KMS-11 (cell line): ENCODE measurements at regions not wholly inside any gene's neighbourhood (a gene's known extent, or its start where the extent isn't known, plus 50 kb on each side); places are given as distances from the start of the nearest gene placed in this dataset.

Experiments
- H2AFZ ChIP-seq: fragments of 200-600 bp; sonication (generic); 2 replicates; pipeline ENCODE4 v1.6.1; 2016; ENCODE audit warnings: antibody characterized with exemption, mixed run types, low read depth
- H3K27ac ChIP-seq: fragments of 200-600 bp; sonication (generic); 2 replicates; pipeline ENCODE4 v1.6.1; 2016; ENCODE audit warnings: mild to moderate bottlenecking, mixed run types
- H3K27me3 ChIP-seq: fragments of 200-600 bp; sonication (generic); 2 replicates; pipeline ENCODE4 v1.6.1; 2017; ENCODE audit warnings: mild to moderate bottlenecking, low read depth, mixed run types, moderate library complexity; ENCODE audit not compliant: insufficient read depth
- H3K36me3 ChIP-seq: fragments of 200-600 bp; sonication (generic); 2 replicates; pipeline ENCODE4 v1.6.1; 2017; ENCODE audit warnings: mild to moderate bottlenecking, mixed run types; ENCODE audit not compliant: insufficient read depth
- H3K4me1 ChIP-seq: fragments of 200-600 bp; sonication (generic); 2 replicates; pipeline ENCODE4 v1.6.1; 2016; ENCODE audit warnings: mild to moderate bottlenecking, low read depth, mixed run types; ENCODE audit not compliant: poor library complexity, severe bottlenecking
- H3K4me2 ChIP-seq: fragments of 200-600 bp; sonication (generic); 2 replicates; pipeline ENCODE4 v1.7.0; 2016; ENCODE audit warnings: mild to moderate bottlenecking, mixed run types
- H3K4me3 ChIP-seq: fragments of 200-600 bp; sonication (generic); IDR thresholded peaks from 2 replicates; pipeline ENCODE4 v1.6.1; 2017; ENCODE audit warnings: low read depth, low read length, mixed read lengths; ENCODE audit not compliant: insufficient read depth
- H3K79me2 ChIP-seq: fragments of 200-600 bp; sonication (generic); 2 replicates; pipeline ENCODE4 v1.6.1; 2016; ENCODE audit warnings: low read depth, mixed run types; ENCODE audit not compliant: insufficient read depth
- H3K9ac ChIP-seq: fragments of 200-600 bp; sonication (generic); 2 replicates; pipeline ENCODE4 v1.6.1; 2016; ENCODE audit warnings: mild to moderate bottlenecking, mixed run types
- H4K20me1 ChIP-seq: fragments of 200-600 bp; sonication (generic); 2 replicates; pipeline ENCODE4 v1.6.1; 2016; ENCODE audit warnings: mild to moderate bottlenecking, mixed run types; ENCODE audit not compliant: insufficient read depth
- CTCF ChIP-seq: fragments of 200-600 bp; sonication (generic); conservative IDR thresholded peaks from 2 replicates; pipeline ENCODE4 v1.6.1; 2017; ENCODE audit warnings: low read depth, mild to moderate bottlenecking, antibody characterized with exemption, low read length, moderate library complexity, mixed read lengths

- H3K4me2 ChIP-seq: no peak overlapping the region
- H3K27ac ChIP-seq: no peak overlapping the region
These were observed 88.5 kb upstream of the COL5A2 start for GRCh38 chr2:189267925-189268579.

GRCh38 chr2:189268763-189269162 is 89.2 kb upstream of the COL5A2 start:
- H3K27ac ChIP-seq: no peak overlapping the region
- no peak for TF ChIP-seq CTCF
- H3K27me3 ChIP-seq: no peaks in the 10 kb centered on the region
- H3K4me3 ChIP-seq: no peak overlapping the region
- H3K9ac ChIP-seq: no peak overlapping the region
- no peak overlapping the region for H2AFZ ChIP-seq
- no peak overlapping the region for H3K4me2 ChIP-seq
- no peaks in the 10 kb centered on the region for H3K36me3 ChIP-seq
- no peaks in the 10 kb centered on the region for H3K79me2 ChIP-seq
- no peaks in the 10 kb centered on the region for H4K20me1 ChIP-seq
- H3K4me1 ChIP-seq: no peaks in the 10 kb centered on the region

More at GRCh38 chr2:189267925-189268579, 88.5 kb upstream of the COL5A2 start:
- Histone ChIP-seq H3K4me3 (no peak overlapping the region), H3K27me3 (no peaks in the 10 kb centered on the region), H2AFZ (no peak overlapping the region), H3K79me2 (no peaks in the 10 kb centered on the region), H4K20me1 (no peaks in the 10 kb centered on the region), H3K36me3 (no peaks in the 10 kb centered on the region), H3K9ac (no peak overlapping the region), H3K4me1 (no peaks in the 10 kb centered on the region)
- no peak for TF ChIP-seq CTCF

GRCh38 chr2:189273734-189274133 is 94.2 kb upstream of the COL5A2 start:
- no peak overlapping the region for H3K4me3 ChIP-seq
- H3K27me3 ChIP-seq: no peaks in the 10 kb centered on the region
- H3K27ac ChIP-seq: no peak overlapping the region
- H3K79me2 ChIP-seq: no peaks in the 10 kb centered on the region
- no peak for TF ChIP-seq CTCF
- H3K9ac ChIP-seq: no peak overlapping the region
- no peak overlapping the region for H2AFZ ChIP-seq
- no peaks in the 10 kb centered on the region for H3K4me1 ChIP-seq
- no peaks in the 10 kb centered on the region for H4K20me1 ChIP-seq
- H3K4me2 ChIP-seq: no peak overlapping the region
- no peaks in the 10 kb centered on the region for H3K36me3 ChIP-seq

- H4K20me1 ChIP-seq: no peaks in the 10 kb centered on the region
- no peak for TF ChIP-seq CTCF
- H3K79me2 ChIP-seq: no peaks in the 10 kb centered on the region
- H3K27ac ChIP-seq: no peak overlapping the region
- no peaks in the 10 kb centered on the region for H3K36me3 ChIP-seq
- H3K4me3 ChIP-seq: no peak overlapping the region
- H3K4me2 ChIP-seq: no peak overlapping the region
- no peaks in the 10 kb centered on the region for H3K27me3 ChIP-seq
- no peak overlapping the region for H2AFZ ChIP-seq
- no peak overlapping the region for H3K9ac ChIP-seq
- H3K4me1 ChIP-seq: no peaks in the 10 kb centered on the region
These were observed 94.8 kb upstream of the COL5A2 start for GRCh38 chr2:189274361-189274760.
